ENCODE measurements at regions not wholly inside any gene's neighbourhood (a gene's known extent, or its start where the extent isn't known, plus 50 kb on each side); places are given as distances from the start of the nearest gene placed in this dataset.

DNA sequence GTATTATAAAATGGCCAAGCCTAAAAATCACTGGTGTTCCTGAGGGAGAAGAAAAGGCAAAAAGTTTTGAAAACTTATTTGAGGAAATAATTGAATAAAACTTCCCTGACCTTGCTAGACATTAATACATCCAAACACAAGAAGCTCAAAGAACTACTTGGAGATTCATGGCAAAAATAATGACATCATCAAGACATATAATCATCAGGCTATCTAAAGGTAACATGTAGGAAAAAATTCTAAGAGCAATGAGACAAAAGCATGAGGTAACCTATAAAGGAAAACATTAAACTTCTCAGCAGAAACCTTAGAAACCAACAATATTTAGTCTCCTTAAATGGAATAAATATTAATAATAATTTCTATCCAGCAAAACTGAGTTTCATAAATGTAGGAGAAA lies 887.6 kb downstream of the PCDH19 start:
- TF ChIP-seq SUZ12 (IDR thresholded peaks at IDR 0.05; ENCODE audit: extremely low read depth, insufficient read depth, insufficient read length) = no peak
- no peak for TF ChIP-seq ZNF274 (IDR thresholded peaks at IDR 0.05; ENCODE audit: low read depth, low read length)
- TF ChIP-seq YY1 (IDR thresholded peaks at IDR 0.05; ENCODE audit: insufficient read depth, insufficient read length) = no peak
- no peak overlapping the region for H3K9ac ChIP-seq (ENCODE audit: insufficient read length, low read depth)
- H3K4me3 ChIP-seq (ENCODE audit: insufficient read length, low read depth) = no peak overlapping the region
- DNase-seq (ENCODE audit: low read depth, low spot score) = no peak
- no peaks in the 10 kb centered on the region for H3K9me3 ChIP-seq (ENCODE audit: insufficient read depth, low read length)
- no peaks in the 10 kb centered on the region for H3K36me3 ChIP-seq (ENCODE audit: insufficient read depth, insufficient read length, low read length)
- H3K27me3 ChIP-seq (ENCODE audit: insufficient read depth, insufficient read length) = no peaks in the 10 kb centered on the region
- no peaks in the 10 kb centered on the region for H3K4me1 ChIP-seq (ENCODE audit: insufficient read depth, insufficient read length)

DNA sequence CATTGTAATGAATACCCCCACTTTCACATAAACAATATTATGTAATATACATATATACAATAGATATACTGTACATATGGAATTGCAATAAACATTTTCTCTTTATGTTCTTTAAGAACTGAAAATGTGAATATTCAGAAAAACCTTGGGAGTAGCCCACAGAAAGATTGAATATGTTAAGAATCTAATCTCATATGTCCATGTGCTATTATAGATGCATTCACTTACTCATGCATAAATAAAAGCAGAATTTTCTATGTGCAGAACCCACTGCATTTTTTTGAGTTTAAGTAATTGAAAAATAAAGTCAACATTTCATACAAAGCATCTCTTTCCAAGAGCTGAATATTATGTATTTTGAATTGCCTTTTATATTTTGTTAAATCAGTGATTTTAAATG lies 902.3 kb downstream of the PCDH19 start:
- DNase-seq (ENCODE audit: low read depth, low spot score) = no peak
- no peaks in the 10 kb centered on the region for H3K9me3 ChIP-seq (ENCODE audit: insufficient read depth, low read length)
- TF ChIP-seq YY1 (IDR thresholded peaks at IDR 0.05; ENCODE audit: insufficient read depth, insufficient read length) (no peak), ZNF274 (IDR thresholded peaks at IDR 0.05; ENCODE audit: low read depth, low read length) (no peak), SUZ12 (IDR thresholded peaks at IDR 0.05; ENCODE audit: extremely low read depth, insufficient read depth, insufficient read length) (no peak)
- no peak overlapping the region for H3K9ac ChIP-seq (ENCODE audit: insufficient read length, low read depth)
- H3K36me3 ChIP-seq (ENCODE audit: insufficient read depth, insufficient read length, low read length) = no peaks in the 10 kb centered on the region
- no peaks in the 10 kb centered on the region for H3K27me3 ChIP-seq (ENCODE audit: insufficient read depth, insufficient read length)
- no peak overlapping the region for H3K4me3 ChIP-seq (ENCODE audit: insufficient read length, low read depth)
- no peaks in the 10 kb centered on the region for H3K4me1 ChIP-seq (ENCODE audit: insufficient read depth, insufficient read length)

DNA sequence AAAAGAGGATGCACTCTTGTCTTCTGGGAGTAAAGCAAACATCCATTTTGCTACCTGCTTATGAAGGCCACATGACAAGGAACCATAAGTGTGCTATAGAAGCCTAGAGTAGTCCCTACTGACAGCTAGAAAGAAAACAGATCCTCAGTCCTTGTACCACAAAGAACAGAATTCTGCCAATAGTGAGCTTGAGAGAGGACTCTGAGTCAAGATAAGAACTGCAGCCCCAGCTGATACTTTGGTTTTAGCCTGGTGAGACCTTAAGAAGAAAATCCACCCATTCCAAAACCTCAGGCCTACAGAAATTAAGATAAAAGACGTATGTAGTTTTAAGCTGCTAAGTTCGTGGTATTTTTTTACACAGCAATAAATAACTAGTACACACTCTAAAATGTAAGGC lies 914.6 kb downstream of the PCDH19 start:
- H3K4me1 ChIP-seq (ENCODE audit: insufficient read depth, insufficient read length) = no peaks in the 10 kb centered on the region
- 0 out of 2 replicates have a peak, but pooled peaks cover 7% of the 10 kb centered on the region for H3K9me3 ChIP-seq (ENCODE audit: insufficient read depth, low read length)
- H3K36me3 ChIP-seq (ENCODE audit: insufficient read depth, insufficient read length, low read length) = no peaks in the 10 kb centered on the region
- DNase-seq (ENCODE audit: low read depth, low spot score) = no peak
- no peak overlapping the region for H3K9ac ChIP-seq (ENCODE audit: insufficient read length, low read depth)
- no peaks in the 10 kb centered on the region for H3K27me3 ChIP-seq (ENCODE audit: insufficient read depth, insufficient read length)
- H3K4me3 ChIP-seq (ENCODE audit: insufficient read length, low read depth) = no peak overlapping the region
- no peak for TF ChIP-seq ZNF274 (IDR thresholded peaks at IDR 0.05; ENCODE audit: low read depth, low read length)
- no peak for TF ChIP-seq SUZ12 (IDR thresholded peaks at IDR 0.05; ENCODE audit: extremely low read depth, insufficient read depth, insufficient read length)
- no peak for TF ChIP-seq YY1 (IDR thresholded peaks at IDR 0.05; ENCODE audit: insufficient read depth, insufficient read length)

DNA sequence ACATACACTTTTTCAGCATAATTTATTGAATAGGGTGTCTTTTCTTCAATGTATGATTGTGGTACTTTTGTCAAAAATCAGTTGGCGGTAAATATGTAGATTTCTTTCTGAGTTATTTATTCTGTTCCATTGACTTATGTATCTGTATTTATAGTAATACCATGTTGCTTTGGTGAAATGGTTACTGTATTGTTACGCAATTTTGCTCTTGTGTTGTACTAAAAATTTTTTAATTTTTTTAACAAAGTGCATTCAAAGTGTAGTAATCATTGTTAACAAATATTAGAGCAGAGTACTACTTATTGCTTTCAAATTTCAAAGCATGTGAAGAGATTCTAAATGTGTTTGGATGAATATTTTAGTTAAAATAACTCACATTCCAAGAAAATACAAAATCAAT lies 915.4 kb downstream of the PCDH19 start:
- no peaks in the 10 kb centered on the region for H3K4me1 ChIP-seq (ENCODE audit: insufficient read depth, insufficient read length)
- no peak overlapping the region for H3K9ac ChIP-seq (ENCODE audit: insufficient read length, low read depth)
- no peaks in the 10 kb centered on the region for H3K36me3 ChIP-seq (ENCODE audit: insufficient read depth, insufficient read length, low read length)
- DNase-seq (ENCODE audit: low read depth, low spot score) = no peak
- H3K27me3 ChIP-seq (ENCODE audit: insufficient read depth, insufficient read length) = no peaks in the 10 kb centered on the region
- H3K4me3 ChIP-seq (ENCODE audit: insufficient read length, low read depth) = no peak overlapping the region
- H3K9me3 ChIP-seq (ENCODE audit: insufficient read depth, low read length) = 0 out of 2 replicates have a peak, but pooled peaks cover 7% of the 10 kb centered on the region
- TF ChIP-seq SUZ12 (IDR thresholded peaks at IDR 0.05; ENCODE audit: extremely low read depth, insufficient read depth, insufficient read length) (no peak), ZNF274 (IDR thresholded peaks at IDR 0.05; ENCODE audit: low read depth, low read length) (no peak), YY1 (IDR thresholded peaks at IDR 0.05; ENCODE audit: insufficient read depth, insufficient read length) (no peak)

DNA sequence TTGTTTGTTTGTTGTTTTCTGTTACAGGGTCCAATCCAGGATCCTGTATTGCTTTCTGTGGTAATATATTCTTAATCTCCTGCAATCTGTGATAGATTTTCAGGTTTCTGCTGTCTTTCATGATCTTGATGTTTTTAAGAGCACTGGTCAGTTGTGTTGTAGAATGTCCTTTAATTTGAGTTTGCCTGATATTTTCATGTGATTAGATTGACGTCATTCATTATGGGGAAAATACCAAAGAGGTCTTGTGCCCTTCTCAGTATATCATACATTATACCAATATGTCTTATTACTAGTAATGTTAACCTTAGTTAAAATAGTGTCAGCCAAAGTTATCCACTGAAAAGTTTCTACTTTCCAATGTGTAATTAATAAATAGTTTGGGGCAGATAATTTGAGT lies 929.3 kb downstream of the PCDH19 start:
- Histone ChIP-seq H3K4me3 (ENCODE audit: insufficient read length, low read depth) (no peak overlapping the region), H3K36me3 (ENCODE audit: insufficient read depth, insufficient read length, low read length) (no peaks in the 10 kb centered on the region), H3K9me3 (ENCODE audit: insufficient read depth, low read length) (no peaks in the 10 kb centered on the region), H3K27me3 (ENCODE audit: insufficient read depth, insufficient read length) (no peaks in the 10 kb centered on the region), H3K9ac (ENCODE audit: insufficient read length, low read depth) (no peak overlapping the region), H3K4me1 (ENCODE audit: insufficient read depth, insufficient read length) (no peaks in the 10 kb centered on the region)
- no peak for DNase-seq (ENCODE audit: low read depth, low spot score)
- no peak for TF ChIP-seq SUZ12 (IDR thresholded peaks at IDR 0.05; ENCODE audit: extremely low read depth, insufficient read depth, insufficient read length)
- no peak for TF ChIP-seq YY1 (IDR thresholded peaks at IDR 0.05; ENCODE audit: insufficient read depth, insufficient read length)
- TF ChIP-seq ZNF274 (IDR thresholded peaks at IDR 0.05; ENCODE audit: low read depth, low read length) = no peak

DNA sequence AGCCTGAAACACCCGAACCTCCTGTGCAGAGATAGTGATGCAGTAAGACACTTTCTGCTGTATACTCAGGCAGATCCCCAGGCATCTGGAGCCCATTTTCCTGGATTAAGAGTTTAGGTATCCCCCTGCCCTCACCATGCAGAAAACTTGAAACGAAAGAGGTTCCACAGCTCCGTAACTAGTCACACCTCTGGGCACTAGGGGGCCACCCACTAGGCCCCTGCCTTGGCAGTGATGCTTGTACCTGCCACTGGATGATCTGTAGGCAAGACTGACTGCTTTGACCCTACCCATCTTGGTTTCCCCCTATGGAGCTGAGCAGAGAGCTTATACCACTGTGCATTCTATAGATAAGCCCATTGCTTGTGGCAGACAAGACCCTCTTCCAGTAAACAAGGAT lies 940.6 kb downstream of the PCDH19 start:
- no peak overlapping the region for H3K9ac ChIP-seq (ENCODE audit: insufficient read length, low read depth)
- no peak overlapping the region for H3K4me3 ChIP-seq (ENCODE audit: insufficient read length, low read depth)
- DNase-seq (ENCODE audit: low read depth, low spot score) = no peak
- TF ChIP-seq YY1 (IDR thresholded peaks at IDR 0.05; ENCODE audit: insufficient read depth, insufficient read length) (no peak), ZNF274 (IDR thresholded peaks at IDR 0.05; ENCODE audit: low read depth, low read length) (no peak), SUZ12 (IDR thresholded peaks at IDR 0.05; ENCODE audit: extremely low read depth, insufficient read depth, insufficient read length) (no peak)
- no peaks in the 10 kb centered on the region for H3K36me3 ChIP-seq (ENCODE audit: insufficient read depth, insufficient read length, low read length)
- no peaks in the 10 kb centered on the region for H3K9me3 ChIP-seq (ENCODE audit: insufficient read depth, low read length)
- H3K27me3 ChIP-seq (ENCODE audit: insufficient read depth, insufficient read length) = no peaks in the 10 kb centered on the region
- H3K4me1 ChIP-seq (ENCODE audit: insufficient read depth, insufficient read length) = no peaks in the 10 kb centered on the region

DNA sequence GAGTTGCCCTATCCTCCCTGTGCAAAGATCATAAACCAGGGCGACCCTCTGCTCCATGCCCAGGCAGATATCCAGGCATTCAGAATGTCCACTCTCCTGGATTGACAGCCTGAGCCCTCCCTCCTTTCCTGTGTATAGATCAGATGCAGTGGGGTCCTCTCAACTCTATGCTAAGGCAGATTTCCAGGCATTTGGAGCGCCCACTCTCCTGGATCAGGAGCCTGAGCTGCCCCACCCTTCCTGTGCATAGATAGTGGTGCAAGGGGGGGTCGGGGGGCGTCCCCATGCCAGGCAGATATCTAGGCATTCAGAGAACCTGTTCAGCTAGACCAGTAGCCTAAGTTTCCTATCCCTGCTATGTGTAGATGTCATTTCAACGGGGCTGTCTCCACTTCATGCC lies 941.1 kb downstream of the PCDH19 start:
- Histone ChIP-seq H3K36me3 (ENCODE audit: insufficient read depth, insufficient read length, low read length) (no peaks in the 10 kb centered on the region), H3K4me1 (ENCODE audit: insufficient read depth, insufficient read length) (no peaks in the 10 kb centered on the region), H3K27me3 (ENCODE audit: insufficient read depth, insufficient read length) (no peaks in the 10 kb centered on the region), H3K9me3 (ENCODE audit: insufficient read depth, low read length) (no peaks in the 10 kb centered on the region), H3K9ac (ENCODE audit: insufficient read length, low read depth) (no peak overlapping the region), H3K4me3 (ENCODE audit: insufficient read length, low read depth) (no peak overlapping the region)
- no peak for TF ChIP-seq ZNF274 (IDR thresholded peaks at IDR 0.05; ENCODE audit: low read depth, low read length)
- TF ChIP-seq YY1 (IDR thresholded peaks at IDR 0.05; ENCODE audit: insufficient read depth, insufficient read length) = no peak
- no peak for TF ChIP-seq SUZ12 (IDR thresholded peaks at IDR 0.05; ENCODE audit: extremely low read depth, insufficient read depth, insufficient read length)
- no peak for DNase-seq (ENCODE audit: low read depth, low spot score)

DNA sequence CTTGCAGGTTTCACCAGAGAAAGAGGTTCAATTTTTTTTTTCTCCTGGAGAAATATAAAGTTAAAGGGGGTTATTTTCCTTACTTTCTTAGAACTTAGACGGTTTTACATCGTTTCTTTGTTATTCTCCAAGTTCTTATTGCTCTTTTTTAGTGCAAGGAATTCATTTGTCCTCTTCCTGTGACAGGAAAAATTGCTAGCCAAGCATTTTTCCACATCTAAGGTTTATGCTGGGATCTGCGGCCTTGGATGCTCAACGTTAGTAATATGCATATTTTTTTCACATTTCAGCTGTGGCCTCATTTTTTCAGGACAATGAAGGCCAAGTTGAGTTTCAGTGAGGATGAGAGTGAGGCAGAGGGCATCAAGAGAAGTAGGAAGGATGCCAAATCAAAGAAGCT lies 948.9 kb downstream of the PCDH19 start:
- no peaks in the 10 kb centered on the region for H3K27me3 ChIP-seq (ENCODE audit: insufficient read depth, insufficient read length)
- no peak for DNase-seq (ENCODE audit: low read depth, low spot score)
- no peak for TF ChIP-seq SUZ12 (IDR thresholded peaks at IDR 0.05; ENCODE audit: extremely low read depth, insufficient read depth, insufficient read length)
- no peak for TF ChIP-seq YY1 (IDR thresholded peaks at IDR 0.05; ENCODE audit: insufficient read depth, insufficient read length)
- no peak for TF ChIP-seq ZNF274 (IDR thresholded peaks at IDR 0.05; ENCODE audit: low read depth, low read length)

More for the DNA sequence above, 948.9 kb downstream of the PCDH19 start:
- Histone ChIP-seq H3K4me1 (ENCODE audit: insufficient read depth, insufficient read length) (no peaks in the 10 kb centered on the region), H3K9ac (ENCODE audit: insufficient read length, low read depth) (no peak overlapping the region), H3K36me3 (ENCODE audit: insufficient read depth, insufficient read length, low read length) (no peaks in the 10 kb centered on the region), H3K4me3 (ENCODE audit: insufficient read length, low read depth) (no peak overlapping the region), H3K9me3 (ENCODE audit: insufficient read depth, low read length) (no peaks in the 10 kb centered on the region)
